SK-N-SH (cell line): ENCODE measurements at regions not wholly inside any gene's neighbourhood (a gene's known extent, or its start where the extent isn't known, plus 50 kb on each side); places are given as distances from the start of the nearest gene placed in this dataset.

Source experiments
- CTCF ChIA-PET: fragments of 300-600, 350-600 bp; formaldehyde crosslinking; extraction: SDS; loops from one replicate; lab custom pipeline; 2021; lab: Yijun Ruan, JAX
- POLR2A ChIA-PET: fragments of 350-600 bp; sonication (Branson Sonifier 250); formaldehyde crosslinking; extraction: SDS; loops from one replicate; lab custom pipeline; 2020; ENCODE audit warnings: antibody characterized with exemption, inconsistent platforms; lab: Yijun Ruan, JAX
- DNase-seq: peaks from one replicate; pipeline ENCODE4 v3.0.0; 2012
- H2AFZ ChIP-seq: fragments of 200-600 bp; sonication (generic); 2 replicates; pipeline ENCODE4 v1.8.1; 2016; ENCODE audit warnings: antibody characterized with exemption, mild to moderate bottlenecking, low read depth
- H3F3A ChIP-seq: fragments of 200-600 bp; sonication (generic); replicated peaks from 2 replicates; pipeline ENCODE3; 2016; ENCODE audit warnings: antibody characterized with exemption, mild to moderate bottlenecking; ENCODE audit not compliant: insufficient read depth
- H3K27ac ChIP-seq, 2 experiments: fragments of 200-500 bp in 1 of 2; fragments of 200-600 bp in 1 of 2; sonication (Bioruptor generic) in 1 of 2; sonication (generic), shearing (Covaris generic) in 1 of 2; 2 replicates each; pipeline versions ENCODE4 v1.5.1 to v1.6.1; 2014 to 2016; ENCODE audit warnings: low read depth in 2 of 2, inconsistent platforms in 1 of 2, low read length in 1 of 2, mild to moderate bottlenecking in 1 of 2, mixed read lengths in 1 of 2
- H3K27me3 ChIP-seq: fragments of 200-600 bp; sonication (generic), shearing (Covaris generic); 2 replicates; pipeline ENCODE4 v1.6.1; 2016; ENCODE audit warnings: mixed run types; ENCODE audit not compliant: insufficient read depth
- H3K36me3 ChIP-seq, 2 experiments: fragments of 200-500 bp in 1 of 2; fragments of 200-600 bp in 1 of 2; sonication (Bioruptor generic) in 1 of 2; sonication (generic) in 1 of 2; replicated peaks in 1 of 2; 2 replicates each; pipeline versions ENCODE3 to v1.5.1; 2014 to 2016; ENCODE audit warnings: low read length in 1 of 2, mild to moderate bottlenecking in 1 of 2; ENCODE audit not compliant: insufficient read depth in 2 of 2, control insufficient read depth in 1 of 2
- H3K4me1 ChIP-seq, 2 experiments: fragments of 200-500 bp in 1 of 2; fragments of 200-600 bp in 1 of 2; sonication (Bioruptor generic) in 1 of 2; sonication (generic), shearing (Covaris generic) in 1 of 2; 2 replicates each; pipeline versions ENCODE4 v1.5.1 to v1.6.1; 2014 to 2016; ENCODE audit warnings: low read depth in 1 of 2, low read length in 1 of 2, mixed run types in 1 of 2; ENCODE audit not compliant: insufficient read depth in 2 of 2, control insufficient read depth in 1 of 2
- H3K4me2 ChIP-seq: fragments of 200-600 bp; sonication (generic), shearing (Covaris generic); 2 replicates; pipeline ENCODE4 v1.6.1; 2017; ENCODE audit warnings: mixed run types
- H3K4me3 ChIP-seq, 2 experiments: fragments of 200-500 bp in 1 of 2; fragments of 200-600 bp in 1 of 2; sonication (Bioruptor generic) in 1 of 2; sonication (generic), shearing (Covaris generic) in 1 of 2; 2 replicates each; pipeline versions ENCODE4 v1.5.1 to v1.8.1; 2014 to 2016; ENCODE audit warnings: low read depth in 2 of 2, inconsistent platforms in 1 of 2, low read length in 1 of 2, mild to moderate bottlenecking in 1 of 2, mixed read lengths in 1 of 2, moderate library complexity in 1 of 2
- H3K79me2 ChIP-seq: fragments of 200-600 bp; sonication (generic); 2 replicates; pipeline ENCODE4 v1.8.1; 2017; ENCODE audit warnings: mild to moderate bottlenecking; ENCODE audit not compliant: insufficient read depth
- H3K9ac ChIP-seq: fragments of 200-600 bp; sonication (generic); 2 replicates; pipeline ENCODE4 v1.6.1; 2017; ENCODE audit warnings: mixed run types
- H3K9me2 ChIP-seq: fragments of 200-600 bp; sonication (generic); 2 replicates; pipeline ENCODE4 v1.6.1; 2017; ENCODE audit warnings: mixed run types
- H3K9me3 ChIP-seq: fragments of 200-600 bp; sonication (generic); 2 replicates; pipeline ENCODE4 v1.6.1; 2017; ENCODE audit warnings: mixed run types, mild to moderate bottlenecking, moderate library complexity
- H4K20me1 ChIP-seq: fragments of 200-600 bp; sonication (generic); 2 replicates; pipeline ENCODE4 v1.6.1; 2017; ENCODE audit warnings: mild to moderate bottlenecking, mixed run types; ENCODE audit not compliant: insufficient read depth
- CHD2 ChIP-seq: fragments of 150-350 bp; IDR thresholded peaks from 2 replicates; pipeline ENCODE4 v1.6.1; 2018; ENCODE audit warnings: low read length; ENCODE audit not compliant: partially characterized antibody
- ELF1 ChIP-seq: IDR thresholded peaks from 2 replicates; pipeline ENCODE4 v1.4.0; 2012
- EP300 ChIP-seq, 2 experiments: IDR thresholded peaks; 2 replicates each; pipeline versions ENCODE4 v1.4.0 to v1.6.1; 2012; ENCODE audit warnings: borderline replicate concordance in 1 of 2, low read depth in 1 of 2, low read length in 1 of 2
- FOSL2 ChIP-seq: IDR thresholded peaks from 2 replicates; pipeline ENCODE4 v1.4.0; 2012; ENCODE audit warnings: low read depth, mild to moderate bottlenecking, moderate library complexity, borderline replicate concordance
- FOXJ3 ChIP-seq: sonication (generic); formaldehyde crosslinking; IDR thresholded peaks from 2 replicates; pipeline ENCODE4 v1.5.1; 2020; ENCODE audit warnings: mild to moderate bottlenecking, missing genetic modification reagents
- FOXM1 ChIP-seq: IDR thresholded peaks from 2 replicates; pipeline ENCODE4 v1.4.0; 2012; ENCODE audit warnings: low read depth, mild to moderate bottlenecking
- GABPA ChIP-seq: IDR thresholded peaks from 2 replicates; pipeline ENCODE4 v1.4.0; 2012; ENCODE audit warnings: low read depth, mild to moderate bottlenecking
- GATA2 ChIP-seq: sonication (generic); formaldehyde crosslinking; IDR thresholded peaks from 2 replicates; pipeline ENCODE4 v1.5.0; 2020; ENCODE audit warnings: mild to moderate bottlenecking, missing genetic modification reagents
- JUND ChIP-seq: IDR thresholded peaks from 2 replicates; pipeline ENCODE4 v1.4.0; 2012
- POLR2AphosphoS5 ChIP-seq: IDR thresholded peaks from 2 replicates; pipeline ENCODE4 v1.6.1; 2012; ENCODE audit warnings: low read depth, low read length
- RAD21 ChIP-seq: IDR thresholded peaks from 2 replicates; pipeline ENCODE4 v1.6.1; 2012; ENCODE audit warnings: mild to moderate bottlenecking, low read length
- RCOR1 ChIP-seq: fragments of 150-350 bp; IDR thresholded peaks from 2 replicates; pipeline ENCODE4 v1.6.1; 2017; ENCODE audit warnings: antibody characterized with exemption, low read length
- TAF1 ChIP-seq: IDR thresholded peaks from 2 replicates; pipeline ENCODE4 v1.6.1; 2012; ENCODE audit warnings: low read depth, mild to moderate bottlenecking, low read length, moderate library complexity, borderline replicate concordance
- YY1 ChIP-seq: IDR thresholded peaks from 2 replicates; pipeline ENCODE4 v1.4.0; 2012; ENCODE audit warnings: low read depth, mild to moderate bottlenecking
- WGBS: methylation state at CpG from one replicate; pipeline ENCODE4 v1.1.6; 2017; ENCODE audit warnings: low lambda C conversion rate; 5-methylcytosine and 5-hydroxymethylcytosine counted together
- TF ChIP-seq, protein P1 (sequence below): fragments of 200-600 bp; sonication (generic); IDR thresholded peaks from 2 replicates; pipeline ENCODE4 v1.6.1; 2017; ENCODE audit warnings: antibody characterized with exemption, mild to moderate bottlenecking, moderate library complexity

DNA sequence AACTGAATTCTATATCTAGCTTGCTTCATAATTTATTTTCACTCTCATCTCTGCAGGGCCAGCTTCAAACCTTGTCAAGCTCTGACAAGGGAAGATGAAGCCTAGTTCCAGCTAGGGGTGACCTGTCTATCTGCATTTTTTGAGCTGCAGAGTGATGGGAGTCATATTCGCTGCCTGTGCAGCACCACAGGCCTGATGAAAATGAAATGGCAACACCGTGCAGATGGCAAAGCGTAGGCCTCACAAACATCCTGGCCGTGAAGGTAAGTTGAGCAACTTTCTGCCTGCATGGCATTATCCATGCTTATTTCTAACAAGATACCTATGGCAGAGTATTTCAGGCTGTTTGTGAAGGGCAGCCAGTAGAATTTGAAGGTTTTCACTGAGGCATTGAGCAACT is 86.4 kb upstream of the C1QTNF9B start (continued):
- TF ChIP-seq RAD21 (no peak), EP300 (IDR thresholded peaks at IDR 0.05; ENCODE audit: borderline replicate concordance in 1 of 2, low read depth in 1 of 2, low read length in 1 of 2) (no peak)
- TF ChIP-seq, all 33 proteins: peak for 0

DNA sequence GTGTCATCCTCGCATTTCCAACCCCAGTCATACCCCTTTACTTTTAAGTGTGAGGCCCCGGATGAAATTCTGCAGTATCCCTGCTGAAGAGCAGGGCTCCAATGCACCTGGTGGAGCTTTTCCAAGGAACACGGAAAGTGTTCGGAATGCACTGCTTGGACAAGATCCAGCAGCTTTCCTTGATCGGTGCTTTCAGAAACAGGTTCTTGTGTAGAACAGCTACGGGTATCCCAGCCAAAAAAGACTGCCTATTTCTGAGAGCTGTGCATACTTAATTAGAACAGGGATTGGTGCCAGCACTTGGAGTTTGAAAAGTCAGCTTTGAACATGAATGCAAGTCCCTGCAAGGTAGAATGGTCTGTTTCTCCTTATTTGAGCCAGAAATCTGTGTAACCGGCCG is 87.2 kb upstream of the C1QTNF9B start:
- no peak for DNase-seq
- H3K27me3 ChIP-seq: no peaks in the 10 kb centered on the region
- H3K27ac ChIP-seq: no peak overlapping the region
- ChIA-PET POLR2A (no interaction called here), CTCF (interaction anchor here (0.6 kb wide), 1 partner anchor 235 kb away, joined by 3 read pairs; no protein-coding TSS in a partner anchor)
- H3K9me3 ChIP-seq: no peaks in the 10 kb centered on the region
- no peaks in the 10 kb centered on the region for H4K20me1 ChIP-seq
- H3K4me3 ChIP-seq: no peak overlapping the region
- no peaks in the 10 kb centered on the region for H3K79me2 ChIP-seq
- H3K36me3 ChIP-seq: no peaks in the 10 kb centered on the region
- no peak for TF ChIP-seq EP300 (IDR thresholded peaks at IDR 0.05; ENCODE audit: borderline replicate concordance in 1 of 2, low read depth in 1 of 2, low read length in 1 of 2)
- TF ChIP-seq JUND: no peak
- no peak for TF ChIP-seq CHD2
- no peak for TF ChIP-seq GABPA
- TF ChIP-seq RCOR1: no peak
- no peak for TF ChIP-seq FOSL2
- TF ChIP-seq YY1: no peak
- H3K4me2 ChIP-seq: no peak overlapping the region
- 71% methylated on average over 8 of the region's 8 CpGs for WGBS
- no peak overlapping the region for H2AFZ ChIP-seq
- peaks cover 0 to 4% of the 10 kb centered on the region in 2 experiments; a peak in 1 of 4 replicates for H3K4me1 ChIP-seq
- H3K9ac ChIP-seq: no peak overlapping the region
- H3K9me2 ChIP-seq: no peaks in the 10 kb centered on the region
- peaks cover 11% of the 10 kb centered on the region for H3F3A ChIP-seq

DNA sequence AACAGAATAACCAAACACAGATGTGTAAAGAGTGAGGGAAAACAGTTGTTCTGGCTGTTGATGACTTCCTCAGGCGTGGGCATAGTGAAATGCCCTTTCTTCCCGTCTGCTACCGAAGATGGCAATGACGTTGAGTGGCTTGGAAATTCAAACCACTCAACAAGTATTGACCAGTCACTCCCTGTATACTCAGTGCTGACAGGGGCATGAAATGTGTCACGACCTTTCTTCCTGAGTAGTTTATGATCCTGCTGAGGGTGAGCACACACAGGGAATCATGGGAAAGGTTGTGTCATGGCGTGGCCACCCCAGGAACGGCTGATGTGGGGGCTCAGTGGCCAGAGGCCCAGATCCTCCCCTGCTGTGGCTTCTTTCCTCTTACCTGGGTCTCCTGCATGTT is 87.8 kb upstream of the C1QTNF9B start:
- no peak overlapping the region for H3K4me2 ChIP-seq
- H3K79me2 ChIP-seq: no peaks in the 10 kb centered on the region
- H3K27ac ChIP-seq: no peak overlapping the region
- TF ChIP-seq RAD21: no peak
- TF ChIP-seq FOXJ3 (CRISPR knock-in tag): no peak
- no peak for TF ChIP-seq POLR2AphosphoS5
- TF ChIP-seq ELF1: no peak
- H3K9ac ChIP-seq: no peak overlapping the region
- H4K20me1 ChIP-seq: no peaks in the 10 kb centered on the region
- no peaks in the 10 kb centered on the region for H3K36me3 ChIP-seq
- no peak overlapping the region for H2AFZ ChIP-seq
- POLR2A ChIA-PET: no interaction called here
- no peak for DNase-seq
- CTCF ChIA-PET: interaction anchor here (0.6 kb wide), 1 partner anchor 234 kb away, joined by 3 read pairs; no protein-coding TSS in a partner anchor
- H3K4me3 ChIP-seq: no peak overlapping the region
- WGBS: 67% methylated on average over 3 of the region's 7 CpGs
- H3F3A ChIP-seq: peaks cover 6% of the 10 kb centered on the region
- peaks cover 0 to 4% of the 10 kb centered on the region in 2 experiments; a peak in 1 of 4 replicates for H3K4me1 ChIP-seq
- no peaks in the 10 kb centered on the region for H3K27me3 ChIP-seq
- no peaks in the 10 kb centered on the region for H3K9me2 ChIP-seq
- no peaks in the 10 kb centered on the region for H3K9me3 ChIP-seq

DNA sequence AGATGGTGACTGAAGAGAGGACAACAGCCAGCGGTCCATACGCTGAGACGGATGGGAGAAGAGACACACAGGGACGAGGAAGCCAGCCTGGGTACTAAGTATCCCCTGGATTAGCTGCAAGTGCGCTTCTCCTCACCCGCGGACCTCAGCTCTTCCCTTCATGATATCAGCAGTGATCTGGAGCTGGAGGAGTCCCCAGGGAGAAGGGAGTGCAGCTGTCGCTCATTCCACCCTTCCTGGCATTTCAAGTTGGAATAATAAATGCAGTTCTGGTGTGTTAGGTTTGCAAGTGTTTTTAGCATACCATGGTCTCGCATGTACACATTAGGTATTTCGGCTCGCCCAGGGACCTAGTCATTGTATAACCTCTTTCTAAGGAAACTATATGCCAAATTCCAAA is 88.5 kb upstream of the C1QTNF9B start:
- no peak overlapping the region for H3K27ac ChIP-seq
- no peaks in the 10 kb centered on the region for H3K36me3 ChIP-seq
- H3K9me2 ChIP-seq: no peaks in the 10 kb centered on the region
- TF ChIP-seq, protein P1, sequence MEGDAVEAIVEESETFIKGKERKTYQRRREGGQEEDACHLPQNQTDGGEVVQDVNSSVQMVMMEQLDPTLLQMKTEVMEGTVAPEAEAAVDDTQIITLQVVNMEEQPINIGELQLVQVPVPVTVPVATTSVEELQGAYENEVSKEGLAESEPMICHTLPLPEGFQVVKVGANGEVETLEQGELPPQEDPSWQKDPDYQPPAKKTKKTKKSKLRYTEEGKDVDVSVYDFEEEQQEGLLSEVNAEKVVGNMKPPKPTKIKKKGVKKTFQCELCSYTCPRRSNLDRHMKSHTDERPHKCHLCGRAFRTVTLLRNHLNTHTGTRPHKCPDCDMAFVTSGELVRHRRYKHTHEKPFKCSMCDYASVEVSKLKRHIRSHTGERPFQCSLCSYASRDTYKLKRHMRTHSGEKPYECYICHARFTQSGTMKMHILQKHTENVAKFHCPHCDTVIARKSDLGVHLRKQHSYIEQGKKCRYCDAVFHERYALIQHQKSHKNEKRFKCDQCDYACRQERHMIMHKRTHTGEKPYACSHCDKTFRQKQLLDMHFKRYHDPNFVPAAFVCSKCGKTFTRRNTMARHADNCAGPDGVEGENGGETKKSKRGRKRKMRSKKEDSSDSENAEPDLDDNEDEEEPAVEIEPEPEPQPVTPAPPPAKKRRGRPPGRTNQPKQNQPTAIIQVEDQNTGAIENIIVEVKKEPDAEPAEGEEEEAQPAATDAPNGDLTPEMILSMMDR: no peak
- TF ChIP-seq TAF1: no peak
- no peak for TF ChIP-seq FOXM1
- no peak for TF ChIP-seq GATA2 (CRISPR knock-in tag)
- TF ChIP-seq CHD2: no peak
- no peak for TF ChIP-seq ELF1
- H3K79me2 ChIP-seq: no peaks in the 10 kb centered on the region
- H3K4me3 ChIP-seq: no peak overlapping the region
- no peak for DNase-seq
- POLR2A ChIA-PET: no interaction called here
- no peak overlapping the region for H3K9ac ChIP-seq
- no peaks in the 10 kb centered on the region for H4K20me1 ChIP-seq
- CTCF ChIA-PET: no interaction called here
- H3K27me3 ChIP-seq: no peaks in the 10 kb centered on the region
- no peak overlapping the region for H3K4me2 ChIP-seq
- peaks cover 0 to 4% of the 10 kb centered on the region in 2 experiments; a peak in 1 of 4 replicates for H3K4me1 ChIP-seq
- H3F3A ChIP-seq: peaks cover 6% of the 10 kb centered on the region
- H2AFZ ChIP-seq: no peak overlapping the region
- H3K9me3 ChIP-seq: no peaks in the 10 kb centered on the region
- WGBS: 89% methylated on average over 6 of the region's 11 CpGs
